Cerebellar cortex (tissue), 1 donor: ENCODE measurements at regions not wholly inside any gene's neighbourhood (a gene's known extent, or its start where the extent isn't known, plus 50 kb on each side); places are given as distances from the start of the nearest gene placed in this dataset.

Source experiments
- DNase-seq: peaks from one replicate; pipeline ENCODE4 v3.0.0-alpha.2; 2015; ENCODE audit warnings: low spot score

DNA sequence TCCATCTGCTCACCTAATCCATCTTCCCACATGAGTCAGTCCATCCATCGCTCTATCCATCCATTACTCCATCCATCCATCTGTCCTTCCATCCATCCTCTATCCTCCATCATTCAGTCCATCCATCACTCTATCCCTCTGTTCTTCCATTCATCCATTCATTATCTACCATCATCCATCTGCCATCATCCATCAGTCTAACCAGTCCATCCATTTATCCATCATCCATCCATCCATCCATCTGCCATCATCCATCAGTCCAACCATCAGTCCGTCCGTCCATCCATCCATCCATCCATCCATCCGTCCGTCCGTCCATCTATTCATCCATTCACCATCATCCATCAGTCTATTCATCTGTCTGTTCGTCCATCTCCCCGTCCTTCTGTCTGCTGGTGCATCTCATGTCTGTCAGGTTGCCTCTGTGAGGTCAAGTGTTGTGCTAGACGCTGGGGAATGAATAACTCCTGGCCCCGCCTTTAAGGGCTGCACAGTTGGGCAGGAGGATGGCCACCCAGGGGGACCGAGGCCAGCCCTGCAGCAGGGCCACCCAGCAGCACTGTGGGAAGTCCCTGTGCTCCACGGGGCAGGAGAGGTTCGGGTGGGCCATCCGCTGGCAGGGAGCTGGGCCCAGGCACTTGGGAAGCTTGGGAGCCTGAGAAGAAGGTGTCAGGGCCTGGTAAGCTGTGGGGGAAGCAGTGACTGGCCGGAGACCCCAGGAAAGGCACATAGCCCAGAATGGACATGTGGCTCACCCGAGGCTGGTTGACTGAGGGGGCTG is 137.1 kb downstream of the CTTN start:
- DNase-seq, result no peak

DNA sequence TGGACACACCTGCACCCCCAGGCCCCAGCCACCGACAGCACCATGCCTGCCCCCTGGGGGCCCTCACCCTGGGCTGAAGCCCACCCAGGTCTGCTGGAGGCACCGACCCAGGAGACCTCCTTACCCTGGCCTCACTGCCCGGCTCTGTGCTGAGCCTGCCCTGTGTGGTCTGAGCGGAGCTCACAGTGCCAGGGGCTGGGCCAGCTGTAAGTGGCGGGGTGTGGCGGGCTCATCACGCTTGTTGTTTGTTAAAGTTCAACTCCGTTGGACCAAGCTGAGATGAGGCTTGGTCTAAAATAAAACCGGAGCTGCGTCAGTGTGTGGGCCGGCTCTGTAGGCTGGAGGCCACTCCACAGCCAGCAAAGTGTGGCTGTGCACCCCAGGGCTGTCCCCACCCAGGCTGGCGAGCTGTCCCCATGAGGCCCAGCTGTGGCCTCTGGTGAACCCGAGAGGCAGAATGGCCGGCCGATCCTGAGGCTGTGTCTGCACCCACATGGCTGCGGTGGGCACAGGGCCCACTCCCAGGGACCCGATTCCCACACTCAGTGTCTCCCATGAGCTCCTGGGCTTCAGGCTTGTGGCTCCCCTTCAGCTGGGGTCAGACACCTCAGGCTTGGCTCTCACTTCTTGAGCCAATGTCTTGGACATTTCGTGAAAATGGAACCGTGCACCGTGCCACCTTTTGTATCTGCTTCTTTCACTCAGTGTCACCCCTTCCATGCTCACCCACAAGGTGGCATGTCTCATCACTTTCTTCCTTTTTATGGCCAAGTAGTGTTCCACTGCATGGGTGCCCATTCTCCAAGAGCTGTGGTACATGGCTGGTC is 137.9 kb downstream of the CTTN start:
- no peak for DNase-seq

- DNase-seq, result no peak
Measured at GRCh38 chr11:70537576-70538571, 139.5 kb downstream of the CTTN start.

GRCh38 chr11:70538641-70539359 is 140.5 kb downstream of the CTTN start:
- DNase-seq, result no peak

GRCh38 chr11:70539360-70540095 is 141.2 kb downstream of the CTTN start:
- no peak for DNase-seq

GRCh38 chr11:70540196-70540595 is 141.9 kb downstream of the CTTN start:
- DNase-seq, result no peak

DNA sequence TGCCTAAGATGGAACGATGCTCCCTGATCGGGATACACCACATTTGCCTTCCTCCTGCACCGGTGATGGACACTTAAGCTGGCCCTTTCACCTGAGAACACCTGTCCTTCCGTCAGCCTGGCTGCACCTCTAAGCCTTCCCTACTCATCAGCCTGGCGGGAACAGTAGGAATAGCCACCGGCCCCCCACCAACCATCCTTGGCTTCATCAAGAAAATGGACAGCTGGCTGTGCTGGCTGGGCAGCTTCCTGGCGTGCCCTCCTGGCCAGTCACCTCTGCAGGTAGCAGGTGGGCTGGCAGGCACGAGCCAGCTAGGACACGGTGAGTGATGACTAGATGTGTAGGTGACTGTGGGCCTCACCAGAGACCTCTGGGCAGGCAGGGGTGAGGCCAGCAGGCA is 142.8 kb downstream of the CTTN start:
- DNase-seq, result no peak

DNA sequence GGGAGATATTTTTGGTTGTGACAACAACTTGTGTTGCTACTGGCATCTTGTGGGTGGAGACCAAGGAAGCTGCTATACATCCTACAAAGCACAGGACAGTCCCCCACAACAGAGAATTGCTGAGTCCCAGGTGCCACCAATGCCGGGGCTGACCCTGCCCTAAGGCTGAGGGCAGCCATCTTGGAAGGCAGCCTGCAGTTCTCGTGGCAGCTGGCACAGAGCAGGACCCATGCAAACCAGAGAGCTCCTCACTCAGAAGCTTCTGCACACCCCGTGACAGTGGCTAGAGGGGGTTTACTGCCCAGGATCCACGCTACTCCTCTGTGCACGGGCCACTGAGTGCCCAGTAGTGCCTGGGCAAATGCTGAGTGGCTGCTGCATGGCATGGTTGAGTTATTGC is 143.4 kb downstream of the CTTN start:
- no peak for DNase-seq

GRCh38 chr11:70542406-70542805 is 144.1 kb downstream of the CTTN start:
- DNase-seq, result peak; percentile 5

- DNase-seq, result no peak
Measured at GRCh38 chr11:70542811-70543210, 144.5 kb downstream of the CTTN start.

DNA sequence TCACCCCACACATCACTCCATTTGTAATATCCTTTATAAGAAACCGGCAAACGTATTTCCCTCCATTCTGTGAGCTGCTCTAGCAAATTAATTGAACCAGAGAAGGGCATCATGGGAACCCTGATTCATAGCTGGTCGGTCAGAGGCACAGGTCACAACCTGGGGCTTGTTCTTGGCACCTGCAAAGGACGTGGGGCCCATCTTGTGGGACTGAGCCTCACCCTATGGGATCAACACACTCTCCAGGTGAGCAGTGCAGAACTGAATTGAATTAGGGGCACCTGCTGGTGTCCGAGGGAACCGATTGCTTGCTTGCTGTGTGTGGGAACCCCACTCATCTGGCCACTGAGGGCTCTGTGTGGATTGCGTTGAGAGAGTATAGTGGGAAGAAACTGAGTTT is 145.3 kb downstream of the CTTN start:
- DNase-seq, result no peak

DNA sequence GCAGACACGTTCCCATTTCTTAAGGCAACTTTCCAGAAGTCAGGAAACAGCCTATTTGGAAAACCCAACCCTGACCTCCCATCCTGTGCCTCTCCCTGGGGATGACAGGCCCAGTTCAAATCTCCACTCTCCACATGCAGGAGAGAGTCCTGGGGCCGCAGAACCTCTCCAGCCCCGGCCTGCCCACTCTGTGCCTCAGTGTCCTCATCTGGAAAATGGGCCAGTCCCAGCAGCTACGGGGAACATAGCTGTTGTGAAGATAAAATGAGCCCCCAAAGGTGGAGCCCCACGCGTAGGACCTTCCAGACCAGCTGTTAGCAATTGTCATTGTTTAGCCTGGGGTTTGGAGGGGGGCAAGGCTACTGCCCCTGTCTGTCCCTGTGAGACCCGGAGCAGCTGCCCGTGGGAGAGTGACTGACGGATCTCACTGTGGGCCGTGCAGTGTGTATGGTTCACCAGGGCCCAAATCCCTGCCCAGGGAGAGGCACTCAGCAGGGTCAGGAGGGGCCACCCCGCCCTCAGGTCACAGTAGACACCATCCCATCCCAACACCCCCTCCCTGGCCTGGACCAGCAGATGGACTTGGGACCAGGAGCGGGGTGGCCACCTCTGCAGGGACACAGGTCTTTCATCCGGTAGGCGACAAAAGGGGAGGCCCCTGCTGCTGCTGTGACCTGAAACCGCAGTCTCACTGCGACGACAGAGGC is 145.9 kb downstream of the CTTN start:
- no peak for DNase-seq

GRCh38 chr11:70544774-70545609 is 146.7 kb downstream of the CTTN start:
- no peak for DNase-seq

DNA sequence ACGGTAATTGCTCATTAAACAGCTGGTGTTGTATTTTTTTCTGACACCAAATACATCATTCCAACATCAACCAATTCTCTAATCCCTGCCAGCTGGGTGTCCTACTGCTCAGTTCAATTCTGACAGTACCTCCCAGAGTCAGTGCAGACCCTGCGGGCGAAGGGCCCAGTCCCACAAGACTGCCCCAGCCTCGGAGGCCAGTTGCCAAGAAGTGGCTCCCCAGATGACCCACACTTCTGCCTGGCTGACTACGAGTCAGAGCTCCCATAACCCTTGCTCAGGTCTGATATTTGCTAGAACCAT is 147.2 kb downstream of the CTTN start:
- DNase-seq, result no peak

DNA sequence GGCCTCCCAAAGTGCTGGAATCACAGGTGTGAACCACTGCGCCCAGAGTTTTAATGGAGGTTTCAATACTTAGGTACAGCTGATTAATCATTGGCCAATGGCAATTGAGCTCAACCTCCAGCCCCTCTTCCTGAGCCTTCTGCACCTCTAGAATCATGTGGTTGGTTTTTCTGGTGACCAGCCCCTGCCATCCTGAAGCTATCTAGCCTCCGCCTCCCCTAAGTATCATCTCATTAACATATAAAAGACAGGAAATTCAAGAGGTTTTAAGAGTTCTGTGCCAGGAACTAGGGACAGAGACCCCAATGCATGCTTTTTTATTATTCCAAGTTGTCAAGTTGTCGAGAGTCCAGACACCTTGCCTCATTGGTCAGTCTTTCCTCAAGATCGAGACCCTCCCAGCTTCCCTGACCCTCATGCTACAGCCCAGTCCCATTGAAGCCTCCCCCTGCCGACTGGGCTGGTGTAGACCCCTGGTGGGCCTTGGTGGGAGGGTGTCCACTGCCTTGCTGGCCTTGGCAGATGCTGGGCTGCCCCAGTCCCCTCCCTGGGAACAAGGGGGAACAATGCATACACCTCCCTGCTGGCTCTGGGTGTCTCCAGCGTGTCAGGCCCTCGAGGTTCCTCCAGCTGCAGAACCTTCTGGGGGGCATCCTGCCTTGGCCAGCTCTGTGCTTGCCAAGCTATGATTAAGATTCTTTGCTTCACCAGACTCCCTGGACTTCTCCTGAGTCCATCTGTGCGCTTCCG is 148.0 kb downstream of the CTTN start:
- no peak for DNase-seq

- DNase-seq, result no peak
Measured at GRCh38 chr11:70547386-70547785, 149.1 kb downstream of the CTTN start.

GRCh38 chr11:70547821-70548670 is 149.7 kb downstream of the CTTN start:
- no peak for DNase-seq

DNA sequence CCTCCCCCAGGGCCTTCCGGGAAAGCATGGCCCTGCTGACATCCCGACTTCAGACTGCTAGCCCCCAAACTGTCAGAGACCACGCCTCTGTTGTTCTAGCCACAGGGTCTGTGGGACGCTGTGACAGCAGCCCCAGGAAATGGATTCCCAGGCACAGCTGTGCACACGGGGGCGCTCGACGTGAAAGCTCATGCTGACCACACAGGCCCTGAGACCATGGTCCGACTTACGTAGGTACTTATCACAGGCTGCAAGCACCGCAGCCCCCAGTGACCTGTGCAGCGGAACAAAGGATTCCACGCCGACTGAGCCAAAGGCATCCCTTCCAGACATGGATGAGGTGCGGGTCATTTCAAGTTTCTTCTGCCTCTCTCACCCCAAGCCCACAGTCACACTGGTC is 150.6 kb downstream of the CTTN start:
- no peak for DNase-seq
